Liver (tissue), 3 donors: ENCODE measurements at regions not wholly inside any gene's neighbourhood (a gene's known extent, or its start where the extent isn't known, plus 50 kb on each side); places are given as distances from the start of the nearest gene placed in this dataset.

ENCODE experiments used
- ATF3 ChIP-seq: IDR thresholded peaks from 2 replicates; pipeline ENCODE4 v1.6.1; 2016; ENCODE audit warnings: antibody characterized with exemption
- GABPA ChIP-seq, 2 donors: IDR thresholded peaks in 1 of 2; conservative IDR thresholded peaks in 1 of 2; 2 replicates each; pipeline ENCODE4 v1.6.1; 2016; ENCODE audit warnings: antibody characterized with exemption in 2 of 2, mild to moderate bottlenecking in 1 of 2, moderate library complexity in 1 of 2
- HNF4A ChIP-seq, 2 donors: conservative IDR thresholded peaks; 2 replicates each; pipeline ENCODE4 v1.6.1; 2016; ENCODE audit warnings: antibody characterized with exemption in 2 of 2, mild to moderate bottlenecking in 2 of 2
- JUND ChIP-seq, 2 donors: IDR thresholded peaks; 2 replicates each; pipeline ENCODE4 v1.6.1; 2016; ENCODE audit warnings: antibody characterized with exemption in 2 of 2
- RAD21 ChIP-seq, 2 donors: IDR thresholded peaks; 2 replicates each; pipeline ENCODE4 v1.6.1; 2016; ENCODE audit warnings: antibody characterized with exemption in 2 of 2, mild to moderate bottlenecking in 2 of 2
- RXRA ChIP-seq, 2 donors: IDR thresholded peaks; 2 replicates each; pipeline ENCODE4 v1.6.1; 2017 to 2018; ENCODE audit warnings: antibody characterized with exemption in 2 of 2, mild to moderate bottlenecking in 1 of 2
- SP1 ChIP-seq: IDR thresholded peaks from 2 replicates; pipeline ENCODE4 v1.6.1; 2018; ENCODE audit warnings: antibody characterized with exemption, mild to moderate bottlenecking
- TAF1 ChIP-seq: conservative IDR thresholded peaks from 2 replicates; pipeline ENCODE4 v1.6.1; 2016; ENCODE audit warnings: antibody characterized with exemption, mild to moderate bottlenecking
- YY1 ChIP-seq: IDR thresholded peaks from 2 replicates; pipeline ENCODE4 v1.6.1; 2016; ENCODE audit warnings: antibody characterized with exemption, mild to moderate bottlenecking
- TF ChIP-seq, protein P1 (sequence below): fragments of 150-350 bp; IDR thresholded peaks from 2 replicates; pipeline ENCODE4 v1.5.1; 2017; ENCODE audit warnings: improper control_type of control experiment, low read depth, low read length; ENCODE audit not compliant: missing input control
- TF ChIP-seq, protein P2 (sequence below): IDR thresholded peaks from 2 replicates; pipeline ENCODE4 v1.6.1; 2016; ENCODE audit warnings: antibody characterized with exemption
- TF ChIP-seq, protein P3 (sequence below): IDR thresholded peaks from 2 replicates; pipeline ENCODE4 v1.6.1; 2016; ENCODE audit warnings: antibody characterized with exemption
- donor health status: healthy.
- donor health status: healthy.

GRCh38 chr7:95658676-95659075, 62.4 kb upstream of the PDK4 start:
- TF ChIP-seq, protein P1, sequence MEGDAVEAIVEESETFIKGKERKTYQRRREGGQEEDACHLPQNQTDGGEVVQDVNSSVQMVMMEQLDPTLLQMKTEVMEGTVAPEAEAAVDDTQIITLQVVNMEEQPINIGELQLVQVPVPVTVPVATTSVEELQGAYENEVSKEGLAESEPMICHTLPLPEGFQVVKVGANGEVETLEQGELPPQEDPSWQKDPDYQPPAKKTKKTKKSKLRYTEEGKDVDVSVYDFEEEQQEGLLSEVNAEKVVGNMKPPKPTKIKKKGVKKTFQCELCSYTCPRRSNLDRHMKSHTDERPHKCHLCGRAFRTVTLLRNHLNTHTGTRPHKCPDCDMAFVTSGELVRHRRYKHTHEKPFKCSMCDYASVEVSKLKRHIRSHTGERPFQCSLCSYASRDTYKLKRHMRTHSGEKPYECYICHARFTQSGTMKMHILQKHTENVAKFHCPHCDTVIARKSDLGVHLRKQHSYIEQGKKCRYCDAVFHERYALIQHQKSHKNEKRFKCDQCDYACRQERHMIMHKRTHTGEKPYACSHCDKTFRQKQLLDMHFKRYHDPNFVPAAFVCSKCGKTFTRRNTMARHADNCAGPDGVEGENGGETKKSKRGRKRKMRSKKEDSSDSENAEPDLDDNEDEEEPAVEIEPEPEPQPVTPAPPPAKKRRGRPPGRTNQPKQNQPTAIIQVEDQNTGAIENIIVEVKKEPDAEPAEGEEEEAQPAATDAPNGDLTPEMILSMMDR, result no peak
- TF ChIP-seq JUND (IDR thresholded peaks at IDR 0.05) (no peak), RAD21 (IDR thresholded peaks at IDR 0.05) (no peak), TAF1 (no peak), RXRA (IDR thresholded peaks at IDR 0.05) (no peak), ATF3 (no peak), GABPA (IDR thresholded peaks at IDR 0.05 in 1 of 2, conservative IDR thresholded peaks at IDR 0.05 in 1 of 2) (no peak), YY1 (no peak), HNF4A (conservative IDR thresholded peaks at IDR 0.05) (no peak), SP1 (no peak)
- TF ChIP-seq, protein P2, sequence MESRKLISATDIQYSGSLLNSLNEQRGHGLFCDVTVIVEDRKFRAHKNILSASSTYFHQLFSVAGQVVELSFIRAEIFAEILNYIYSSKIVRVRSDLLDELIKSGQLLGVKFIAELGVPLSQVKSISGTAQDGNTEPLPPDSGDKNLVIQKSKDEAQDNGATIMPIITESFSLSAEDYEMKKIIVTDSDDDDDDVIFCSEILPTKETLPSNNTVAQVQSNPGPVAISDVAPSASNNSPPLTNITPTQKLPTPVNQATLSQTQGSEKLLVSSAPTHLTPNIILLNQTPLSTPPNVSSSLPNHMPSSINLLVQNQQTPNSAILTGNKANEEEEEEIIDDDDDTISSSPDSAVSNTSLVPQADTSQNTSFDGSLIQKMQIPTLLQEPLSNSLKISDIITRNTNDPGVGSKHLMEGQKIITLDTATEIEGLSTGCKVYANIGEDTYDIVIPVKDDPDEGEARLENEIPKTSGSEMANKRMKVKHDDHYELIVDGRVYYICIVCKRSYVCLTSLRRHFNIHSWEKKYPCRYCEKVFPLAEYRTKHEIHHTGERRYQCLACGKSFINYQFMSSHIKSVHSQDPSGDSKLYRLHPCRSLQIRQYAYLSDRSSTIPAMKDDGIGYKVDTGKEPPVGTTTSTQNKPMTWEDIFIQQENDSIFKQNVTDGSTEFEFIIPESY, result no peak
- TF ChIP-seq, protein P3, sequence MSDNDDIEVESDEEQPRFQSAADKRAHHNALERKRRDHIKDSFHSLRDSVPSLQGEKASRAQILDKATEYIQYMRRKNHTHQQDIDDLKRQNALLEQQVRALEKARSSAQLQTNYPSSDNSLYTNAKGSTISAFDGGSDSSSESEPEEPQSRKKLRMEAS, result no peak
